CD14-positive monocyte (primary cell): ENCODE measurements at regions not wholly inside any gene's neighbourhood (a gene's known extent, or its start where the extent isn't known, plus 50 kb on each side); places are given as distances from the start of the nearest gene placed in this dataset.

Experiments
- DNase-seq, 3 donors: peaks; one replicate each; pipeline ENCODE4 v3.0.0-alpha.2; 2011 to 2022
- H2AFZ ChIP-seq: 2 replicates; pipeline ENCODE4 v1.6.0; 2012; ENCODE audit warnings: mild to moderate bottlenecking, low read depth, low read length, inconsistent platforms; ENCODE audit not compliant: insufficient read depth, poor library complexity, severe bottlenecking
- H3K27ac ChIP-seq, 2 donors: 1 replicate in 1 of 2; 2 replicates in 1 of 2; pipeline ENCODE4 v1.5.1; 2012 to 2013; ENCODE audit warnings: low read length in 2 of 2, control low read depth in 1 of 2, inconsistent platforms in 1 of 2, low read depth in 1 of 2, mild to moderate bottlenecking in 1 of 2
- H3K27me3 ChIP-seq, 2 donors: one replicate each; pipeline versions ENCODE4 v1.6.0 to v1.6.1; 2011 to 2013; ENCODE audit warnings: low read length in 2 of 2; ENCODE audit not compliant: control insufficient read depth in 2 of 2, insufficient read depth in 2 of 2
- H3K36me3 ChIP-seq, 2 donors: replicated peaks in 1 of 2; 1 replicate in 1 of 2; 2 replicates in 1 of 2; pipeline versions ENCODE4 v1.5.1 to v1.6.1; 2012 to 2013; ENCODE audit warnings: low read length in 2 of 2, control low read depth in 1 of 2, inconsistent platforms in 1 of 2, mild to moderate bottlenecking in 1 of 2; ENCODE audit not compliant: insufficient read depth in 2 of 2, control insufficient read depth in 1 of 2
- H3K4me1 ChIP-seq, 2 donors: 1 replicate in 1 of 2; 2 replicates in 1 of 2; pipeline versions ENCODE4 v1.5.1 to v1.6.1; 2012 to 2013; ENCODE audit warnings: low read length in 2 of 2, control low read depth in 1 of 2, inconsistent platforms in 1 of 2, mild to moderate bottlenecking in 1 of 2, moderate library complexity in 1 of 2; ENCODE audit not compliant: insufficient read depth in 2 of 2, control insufficient read depth in 1 of 2
- H3K4me2 ChIP-seq: replicated peaks from 2 replicates; pipeline ENCODE3; 2012; ENCODE audit warnings: low read length, moderate library complexity, mild to moderate bottlenecking; ENCODE audit not compliant: poor library complexity, severe bottlenecking; ENCODE audit errors: extremely low read depth
- H3K4me3 ChIP-seq, 3 experiments: fragments of 200-600 bp in 1 of 3; sonication (generic) in 1 of 3; replicated peaks in 1 of 3; 1 replicate in 2 of 3; 2 replicates in 1 of 3; pipeline ENCODE4 v1.5.1; 2011 to 2013; ENCODE audit warnings: low read length in 3 of 3, mild to moderate bottlenecking in 3 of 3, control low read depth in 2 of 3, low read depth in 2 of 3, inconsistent platforms in 1 of 3, moderate library complexity in 1 of 3
- H3K79me2 ChIP-seq: 2 replicates; pipeline ENCODE4 v1.6.0; 2012; ENCODE audit warnings: mild to moderate bottlenecking, control low read depth, inconsistent platforms, low read length, moderate library complexity; ENCODE audit not compliant: insufficient read depth
- H3K9ac ChIP-seq: 2 replicates; pipeline ENCODE4 v1.6.0; 2017; ENCODE audit warnings: low read length, mild to moderate bottlenecking; ENCODE audit not compliant: insufficient read depth, poor library complexity, severe bottlenecking
- H3K9me3 ChIP-seq, 2 donors: replicated peaks in 1 of 2; 1 replicate in 1 of 2; 2 replicates in 1 of 2; pipeline versions ENCODE4 v1.5.1 to v1.6.1; 2012 to 2013; ENCODE audit warnings: low read length in 2 of 2, control low read depth in 1 of 2; ENCODE audit not compliant: control insufficient read depth in 1 of 2, insufficient read depth in 1 of 2
- H4K20me1 ChIP-seq: 2 replicates; pipeline ENCODE4 v1.6.0; 2012; ENCODE audit warnings: mild to moderate bottlenecking, low read length, control low read depth, moderate library complexity; ENCODE audit not compliant: insufficient read depth
- H3K27ac Mint-ChIP-seq, 7 donors: one replicate each; pipeline ENCODE4 v1.8.0; 2020; ENCODE audit warnings: mild to moderate bottlenecking in 7 of 7, mixed read lengths in 7 of 7, moderate library complexity in 6 of 7, inconsistent platforms in 2 of 7
- H3K27me3 Mint-ChIP-seq, 3 donors: one replicate each; pipeline ENCODE4 v1.8.0; 2021 to 2022; ENCODE audit warnings: low read depth in 3 of 3, mild to moderate bottlenecking in 3 of 3, mixed read lengths in 3 of 3, moderate library complexity in 3 of 3, inconsistent platforms in 1 of 3
- H3K36me3 Mint-ChIP-seq, 2 donors: one replicate each; pipeline ENCODE4 v1.8.0; 2020; ENCODE audit warnings: mixed read lengths in 2 of 2, inconsistent platforms in 1 of 2, mild to moderate bottlenecking in 1 of 2
- H3K4me1 Mint-ChIP-seq: one replicate; pipeline ENCODE4 v1.8.0; 2020; ENCODE audit warnings: mild to moderate bottlenecking, mixed read lengths
- H3K4me3 Mint-ChIP-seq, 2 donors: one replicate each; pipeline ENCODE4 v1.8.0; 2020; ENCODE audit warnings: mild to moderate bottlenecking in 2 of 2, mixed read lengths in 2 of 2, moderate library complexity in 1 of 2
- H3K9me3 Mint-ChIP-seq, 7 donors: one replicate each; pipeline ENCODE4 v1.8.0; 2020 to 2022; ENCODE audit warnings: mixed read lengths in 7 of 7, mild to moderate bottlenecking in 6 of 7, moderate library complexity in 6 of 7, inconsistent platforms in 2 of 7
- CTCF ChIP-seq: fragments of 200-600 bp; IDR thresholded peaks from one replicate; pipeline ENCODE4 v1.8.0; 2022; ENCODE audit warnings: antibody characterized with exemption, mild to moderate bottlenecking
- WGBS: methylation state at CpG from one replicate; pipeline ENCODE4 v1.1.5; 2013; ENCODE audit warnings: missing lambda C conversion rate; ENCODE audit not compliant: insufficient coverage; 5-methylcytosine and 5-hydroxymethylcytosine counted together
- intact Hi-C, 2 donors: fragments of 100-400 bp; cut with micrococcal nuclease; formaldehyde crosslinking; loops; one replicate each; pipeline versions ENCODE4 v1.15.0 to v1.15.1; 2023

GRCh38 chr17:71548540-71549190, 572.2 kb upstream of the SOX9 start:
- no peak for DNase-seq
- WGBS: 60% methylated on average over 1 of the region's 5 CpGs
- no peak overlapping the region for H3K27ac ChIP-seq
- H3K9me3 Mint-ChIP-seq: peaks cover 0 to 15% (median 7%) of the 10 kb centered on the region in 7 donors
- no peak overlapping the region for H3K27ac Mint-ChIP-seq
- no peak overlapping the region for H3K4me2 ChIP-seq
- TF ChIP-seq CTCF: no peak
- no peaks in the 10 kb centered on the region for H3K36me3 ChIP-seq
- no peaks in the 10 kb centered on the region for H3K27me3 ChIP-seq
- no peaks in the 10 kb centered on the region for H3K4me1 ChIP-seq
- no peaks in the 10 kb centered on the region for H3K4me1 Mint-ChIP-seq
- H3K9ac ChIP-seq: no peak overlapping the region
- H2AFZ ChIP-seq: no peak overlapping the region
- no peaks in the 10 kb centered on the region for H3K36me3 Mint-ChIP-seq
- H3K9me3 ChIP-seq: peaks cover 0 to 3% of the 10 kb centered on the region in 2 donors
- no peaks in the 10 kb centered on the region for H4K20me1 ChIP-seq
- H3K79me2 ChIP-seq: no peaks in the 10 kb centered on the region
- no peak overlapping the region for H3K4me3 Mint-ChIP-seq
- H3K4me3 ChIP-seq: no peak overlapping the region
- intact Hi-C loops: no loop called here
- H3K27me3 Mint-ChIP-seq: no peaks in the 10 kb centered on the region

- Histone ChIP-seq H3K4me3 (no peak overlapping the region), H3K27ac (no peak overlapping the region), H2AFZ (no peak overlapping the region), H3K27me3 (no peaks in the 10 kb centered on the region), H3K4me2 (no peak overlapping the region), H3K9ac (no peak overlapping the region), H3K4me1 (no peaks in the 10 kb centered on the region), H3K36me3 (no peaks in the 10 kb centered on the region), H4K20me1 (no peaks in the 10 kb centered on the region), H3K79me2 (no peaks in the 10 kb centered on the region), H3K9me3 (peaks cover 3 to 5% of the 10 kb centered on the region in 2 donors)
- no peak overlapping the region for H3K27ac Mint-ChIP-seq
- no peak overlapping the region for H3K4me3 Mint-ChIP-seq
- H3K36me3 Mint-ChIP-seq: no peaks in the 10 kb centered on the region
- intact Hi-C loops: no loop called here
- peaks cover 0 to 1% (median 0%) of the 10 kb centered on the region in 3 donors for H3K27me3 Mint-ChIP-seq
- H3K4me1 Mint-ChIP-seq: no peaks in the 10 kb centered on the region
- WGBS: no CpG with 5 or more reads among the region's 2 CpGs
- H3K9me3 Mint-ChIP-seq: peaks cover 2 to 22% (median 10%) of the 10 kb centered on the region in 7 donors
- DNase-seq: no peak
- no peak for TF ChIP-seq CTCF
These were observed 570.1 kb upstream of the SOX9 start for GRCh38 chr17:71550675-71551074.
